ENCODE measurements at regions not wholly inside any gene's neighbourhood (a gene's known extent, or its start where the extent isn't known, plus 50 kb on each side); places are given as distances from the start of the nearest gene placed in this dataset.

DNA sequence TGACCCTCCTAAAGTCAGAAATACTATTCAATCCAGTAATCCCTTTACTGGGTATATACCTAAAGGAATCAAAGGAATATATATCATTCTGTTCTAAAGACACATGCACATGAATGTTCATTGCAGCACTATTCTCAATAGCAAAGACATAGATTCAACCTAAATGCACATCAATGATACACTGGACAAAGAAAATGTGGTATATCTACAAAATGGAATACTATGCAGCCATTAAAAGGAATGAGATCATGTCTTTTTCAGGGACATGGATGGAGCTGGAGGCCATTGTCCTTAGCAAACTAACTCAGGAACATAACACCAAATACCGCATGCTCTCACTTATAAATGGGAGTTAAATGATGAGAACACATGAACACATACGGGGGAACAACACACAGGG lies 306.0 kb upstream of the EPHA5 start:
- DNase-seq = no peak

DNA sequence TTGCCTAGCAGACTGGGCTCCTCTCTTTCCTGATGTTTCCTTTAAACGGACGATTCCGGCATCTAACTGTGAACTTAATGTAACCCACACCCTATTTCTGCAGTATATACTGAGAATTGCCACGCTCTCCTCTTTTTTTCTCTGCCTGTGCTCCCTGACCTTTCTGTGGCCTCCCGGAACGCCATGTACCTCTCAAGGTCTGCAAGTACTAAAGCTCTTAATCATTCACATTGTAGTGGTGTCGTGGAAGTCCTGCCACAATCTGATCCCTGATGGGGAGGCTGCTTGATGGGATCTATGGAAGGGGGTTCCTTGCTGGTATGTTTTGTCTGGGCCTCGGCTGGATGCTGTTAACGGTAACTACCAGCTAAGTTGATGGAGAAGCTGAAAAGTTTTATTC lies 302.9 kb upstream of the EPHA5 start:
- DNase-seq = no peak

- no peak for DNase-seq
Observed at GRCh38 chr4:65971686-65972085, 301.4 kb upstream of the EPHA5 start.

DNA sequence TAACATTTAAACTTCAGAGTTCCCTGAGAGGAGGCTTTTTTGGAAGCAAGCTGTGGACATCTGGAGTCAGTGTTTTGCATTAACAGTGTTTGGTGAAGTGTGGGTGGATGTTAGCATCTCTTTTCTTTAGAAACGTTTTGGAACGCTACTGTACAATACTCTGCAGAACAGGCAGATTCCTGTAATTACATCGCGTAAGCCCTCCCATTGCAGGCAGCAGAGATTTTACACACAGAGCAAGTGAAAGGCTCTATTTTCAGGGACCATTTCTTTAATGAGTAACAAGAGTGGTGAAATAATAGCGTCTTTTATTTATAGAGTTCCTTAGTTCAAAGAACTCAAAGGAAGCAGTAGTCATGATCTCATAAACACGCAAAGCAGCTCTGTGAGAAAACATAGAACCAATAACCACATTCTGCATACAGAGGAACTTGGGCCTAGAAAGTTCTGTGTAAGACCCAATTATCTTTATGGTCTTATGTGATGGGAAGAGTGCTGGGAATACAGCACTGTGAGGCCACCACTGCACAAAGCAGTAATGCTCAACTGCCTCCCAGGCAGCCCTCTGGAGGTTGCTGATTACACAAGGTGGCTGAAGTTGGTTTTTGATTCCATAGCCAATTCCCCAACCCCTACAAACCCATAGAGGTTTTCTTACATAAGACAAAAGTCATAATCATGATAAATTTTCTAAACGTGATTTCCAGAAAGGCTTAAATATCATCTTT lies 298.7 kb upstream of the EPHA5 start:
- DNase-seq = no peak

DNA sequence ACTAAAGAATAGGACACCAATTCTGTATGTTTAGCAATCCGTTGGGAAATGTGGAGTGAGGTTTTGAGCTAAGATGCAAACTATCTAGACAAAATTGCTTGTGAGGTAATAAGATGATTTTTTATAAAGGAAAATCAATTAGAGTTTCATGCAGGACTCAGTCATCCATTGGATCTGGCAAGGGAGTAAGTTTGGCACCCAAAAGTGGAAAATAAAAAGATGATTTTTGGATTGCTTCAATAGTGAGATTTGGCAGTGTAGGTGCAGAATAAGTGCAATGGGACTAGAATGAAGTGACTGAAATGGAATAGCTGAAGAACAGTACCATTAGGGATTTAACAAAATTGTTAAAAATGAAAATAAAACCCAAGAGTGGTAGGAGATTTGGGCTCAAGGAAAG lies 290.5 kb upstream of the EPHA5 start:
- DNase-seq = no peak

GRCh38 chr4:65954416-65954815 lies 284.1 kb upstream of the EPHA5 start:
- DNase-seq = no peak

- DNase-seq = no peak
Observed at GRCh38 chr4:65951177-65951576, 280.9 kb upstream of the EPHA5 start.

- DNase-seq = peak; percentile 34
Observed at GRCh38 chr4:65943076-65943475, 272.8 kb upstream of the EPHA5 start.

DNA sequence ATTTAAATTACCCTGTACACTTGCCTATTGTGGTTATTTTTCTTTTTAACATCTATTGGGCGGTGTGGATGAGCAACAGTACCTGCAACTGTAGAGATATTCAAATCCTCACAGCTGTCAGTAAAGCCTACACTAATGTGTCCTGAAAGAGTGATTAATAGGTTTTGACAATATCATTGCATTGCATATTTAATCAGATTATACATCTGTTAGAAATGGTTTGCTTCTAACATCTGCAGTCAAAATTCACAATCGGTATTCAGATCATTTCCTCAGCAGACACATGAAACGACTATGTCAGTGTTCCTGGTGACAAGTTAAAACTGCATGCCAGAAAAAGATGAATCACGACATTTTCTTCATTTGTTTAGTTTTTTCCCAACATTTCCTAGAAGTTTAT lies 254.6 kb upstream of the EPHA5 start:
- no peak for DNase-seq

GRCh38 chr4:65923616-65924015 lies 253.3 kb upstream of the EPHA5 start:
- DNase-seq = no peak

DNA sequence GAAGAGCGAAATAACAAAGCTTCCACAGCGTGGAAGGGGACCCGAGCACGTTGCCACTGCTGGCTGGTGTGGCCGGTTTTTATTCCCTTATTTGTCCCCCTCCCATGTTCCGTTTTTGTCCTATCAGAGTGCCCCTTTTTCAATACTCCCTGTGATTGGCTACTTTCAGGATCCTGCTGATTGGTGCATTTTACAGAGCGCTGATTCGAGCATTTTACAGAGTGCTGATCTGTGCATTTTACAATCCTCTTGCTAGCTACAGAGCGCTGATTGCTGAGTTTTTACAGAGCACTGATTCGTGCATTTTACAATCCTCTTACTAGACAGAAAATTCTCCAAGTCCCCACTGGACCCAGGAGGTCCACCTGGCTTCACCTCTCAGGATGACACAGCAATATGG lies 250.9 kb upstream of the EPHA5 start:
- no peak for DNase-seq

GRCh38 chr4:65918872-65919271 lies 248.6 kb upstream of the EPHA5 start:
- no peak for DNase-seq

DNA sequence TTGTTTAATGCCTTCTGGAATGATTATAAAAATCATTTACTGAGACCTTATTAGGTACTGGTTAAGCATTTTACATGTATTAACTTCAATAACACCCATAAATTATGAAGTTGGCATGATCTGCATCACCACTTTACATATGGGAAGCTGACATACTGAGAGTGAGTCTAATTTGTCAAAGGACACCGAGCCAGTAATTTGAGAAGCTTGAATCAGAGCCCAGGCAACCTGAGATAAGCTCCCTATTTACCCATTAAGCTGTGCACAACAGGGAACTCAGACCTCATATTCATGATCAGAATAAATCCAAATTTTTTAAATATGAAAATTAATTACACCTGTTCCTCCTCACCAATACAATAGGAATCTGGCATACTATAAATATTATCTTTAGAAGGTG lies 247.9 kb upstream of the EPHA5 start:
- DNase-seq = peak; percentile 35

GRCh38 chr4:65917486-65917885 lies 247.2 kb upstream of the EPHA5 start:
- no peak for DNase-seq

DNA sequence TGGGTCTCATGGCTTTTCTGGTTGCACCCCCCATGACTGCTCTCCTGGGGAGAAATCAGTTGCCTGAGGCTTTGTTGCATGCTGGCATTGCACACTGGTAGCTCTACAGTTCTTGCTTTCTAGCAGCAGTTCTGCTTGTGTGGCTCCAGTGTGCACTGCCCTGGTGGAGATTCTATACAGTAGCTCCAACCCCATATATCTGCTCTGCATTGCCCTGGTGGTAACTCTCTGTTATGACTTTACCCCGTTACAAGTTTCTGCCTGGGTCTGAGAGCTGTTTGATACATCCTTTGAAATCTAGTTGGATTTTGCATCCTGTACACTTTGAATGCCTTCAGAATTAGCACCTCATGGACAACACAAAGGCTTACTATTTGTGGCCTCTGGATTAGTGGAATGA lies 241.4 kb upstream of the EPHA5 start:
- no peak for DNase-seq

GRCh38 chr4:65893957-65894755 lies 223.9 kb upstream of the EPHA5 start:
- no peak for DNase-seq

- no peak for DNase-seq
Observed at GRCh38 chr4:65893271-65893670, 223.0 kb upstream of the EPHA5 start.

GRCh38 chr4:65880594-65880993 lies 210.3 kb upstream of the EPHA5 start:
- DNase-seq = no peak

DNA sequence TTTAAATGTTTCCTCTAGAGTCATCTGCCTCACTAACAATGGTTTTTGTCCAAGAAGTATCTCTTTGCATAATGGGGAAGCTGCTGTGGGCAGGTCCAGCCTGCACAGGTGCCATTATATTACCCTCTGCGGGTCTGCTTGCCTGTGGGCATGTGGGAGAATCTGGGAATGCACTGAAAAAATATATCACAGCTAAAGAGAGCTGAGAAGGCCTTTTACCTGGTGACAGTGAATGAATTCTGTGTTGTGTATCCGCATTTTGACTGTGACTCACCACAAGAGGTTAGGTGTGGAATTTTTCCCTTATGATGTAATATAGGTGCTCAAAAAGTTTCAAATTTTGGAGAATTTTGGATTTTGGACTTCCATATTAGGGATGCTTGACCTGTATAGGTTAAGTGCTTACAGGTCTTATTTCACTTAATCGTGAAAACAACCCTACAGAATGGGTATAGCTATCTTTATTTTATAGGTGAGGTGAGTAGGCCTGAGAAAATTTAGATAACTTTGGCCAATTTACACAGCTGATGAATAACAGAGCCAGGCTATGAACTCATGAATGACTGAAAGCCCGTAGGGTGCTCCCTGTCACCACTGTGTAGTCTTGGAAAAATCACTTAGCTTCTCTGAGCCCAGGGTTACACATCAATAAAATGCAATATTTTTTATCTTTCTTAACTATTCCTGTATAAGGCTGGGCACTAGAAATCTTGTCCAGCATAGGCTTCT lies 198.0 kb upstream of the EPHA5 start:
- no peak for DNase-seq

DNA sequence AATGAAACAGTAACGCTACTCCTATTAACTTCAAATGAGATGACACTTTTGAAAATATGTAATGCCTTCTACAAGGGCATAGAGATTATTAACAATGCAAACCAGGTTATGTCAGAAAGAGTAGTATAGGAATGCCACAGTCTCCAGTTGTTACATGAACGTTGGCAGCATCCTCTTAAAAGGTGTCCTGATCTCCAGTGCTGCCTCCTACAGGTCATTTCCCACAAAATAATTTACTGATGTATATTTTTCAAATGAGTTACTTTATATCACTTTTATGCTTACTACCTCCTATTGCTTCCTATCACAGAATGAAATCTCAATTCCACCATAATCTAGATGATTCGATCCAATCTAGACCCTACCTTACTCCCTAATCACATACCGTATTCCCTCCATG lies 195.2 kb upstream of the EPHA5 start:
- no peak for DNase-seq

DNA sequence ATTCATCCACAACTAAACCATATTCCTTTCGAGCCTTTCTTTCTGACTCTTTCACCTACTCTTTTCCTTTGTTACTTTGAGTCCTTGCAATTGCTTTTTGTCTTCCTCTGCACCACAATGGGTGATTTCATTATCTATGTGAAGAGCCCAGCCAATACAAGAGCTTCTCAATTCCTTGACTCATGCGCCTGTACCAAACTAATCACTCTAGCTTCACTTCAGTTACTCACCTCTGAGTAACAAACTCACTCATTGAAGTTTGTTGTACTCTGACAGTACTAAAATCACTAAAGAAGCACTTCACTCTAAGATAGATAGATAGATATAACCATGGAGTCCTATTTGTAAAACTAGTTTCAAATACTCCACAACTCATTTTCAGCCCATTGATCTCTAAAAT lies 191.7 kb upstream of the EPHA5 start:
- DNase-seq = no peak

DNA sequence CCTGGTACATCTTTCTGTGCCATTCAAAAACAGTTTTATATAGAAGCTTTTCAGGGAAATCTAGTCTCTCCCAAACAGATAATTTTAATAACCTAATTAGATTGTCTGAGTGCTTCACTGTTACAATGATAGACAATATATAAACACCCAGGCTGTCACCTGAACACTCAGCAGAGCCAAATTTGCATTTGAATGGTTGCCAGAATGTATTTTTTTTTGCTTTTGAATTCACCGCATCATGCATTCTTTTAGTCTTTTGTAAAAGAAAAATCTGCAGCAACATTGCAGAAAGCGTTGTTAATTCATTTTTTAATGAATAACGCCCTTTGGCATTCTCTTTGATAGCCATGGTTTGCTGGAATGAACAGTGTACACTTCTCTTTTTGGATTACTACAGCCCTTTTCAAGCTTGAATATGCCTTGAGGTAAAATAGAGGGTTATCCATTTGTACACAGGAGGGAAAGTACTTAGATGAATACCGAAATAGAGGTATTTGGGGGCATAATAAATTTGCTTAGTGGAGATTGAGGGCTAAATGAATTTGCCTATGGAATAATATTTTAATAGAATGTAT lies 175.0 kb upstream of the EPHA5 start:
- DNase-seq = no peak

- DNase-seq = no peak
Observed at GRCh38 chr4:65839164-65839931, 169.1 kb upstream of the EPHA5 start.
